Mesenchymal stem cell (in vitro differentiated cells and primary cell): ENCODE measurements at regions not wholly inside any gene's neighbourhood (a gene's known extent, or its start where the extent isn't known, plus 50 kb on each side); places are given as distances from the start of the nearest gene placed in this dataset.

Experiments used
- DNase-seq: peaks from one replicate; pipeline ENCODE4 v3.0.0-alpha.2; 2013
- H2AFZ ChIP-seq: one replicate; pipeline ENCODE4 v1.6.1; 2013; ENCODE audit warnings: low read depth, mild to moderate bottlenecking, control low read depth, inconsistent platforms, low read length, moderate library complexity
- H2AK5ac ChIP-seq: 2 replicates; pipeline ENCODE4 v1.6.1; 2013; ENCODE audit warnings: low read length, moderate library complexity, mild to moderate bottlenecking, inconsistent platforms; ENCODE audit not compliant: severe bottlenecking
- H2BK120ac ChIP-seq: one replicate; pipeline ENCODE4 v1.6.1; 2013; ENCODE audit warnings: low read depth, mild to moderate bottlenecking, inconsistent platforms, low read length, moderate library complexity
- H2BK12ac ChIP-seq, 2 experiments: one replicate each; pipeline ENCODE4 v1.6.1; 2013; ENCODE audit warnings: inconsistent platforms in 2 of 2, low read length in 2 of 2, mild to moderate bottlenecking in 2 of 2, moderate library complexity in 2 of 2, control low read depth in 1 of 2
- H2BK15ac ChIP-seq: one replicate; pipeline ENCODE4 v1.6.1; 2013; ENCODE audit warnings: mild to moderate bottlenecking, low read depth, inconsistent platforms; ENCODE audit not compliant: poor library complexity, severe bottlenecking
- H2BK5ac ChIP-seq: 2 replicates; pipeline ENCODE4 v1.6.1; 2013; ENCODE audit warnings: low read depth, mild to moderate bottlenecking, low read length, control low read depth, inconsistent platforms; ENCODE audit not compliant: poor library complexity, severe bottlenecking
- H3K14ac ChIP-seq, 2 experiments: one replicate each; pipeline ENCODE4 v1.6.1; 2013; ENCODE audit warnings: inconsistent platforms in 2 of 2, low read length in 2 of 2, control low read depth in 1 of 2, mild to moderate bottlenecking in 1 of 2, moderate library complexity in 1 of 2
- H3K18ac ChIP-seq, 2 experiments: one replicate each; pipeline ENCODE4 v1.6.1; 2013; ENCODE audit warnings: inconsistent platforms in 2 of 2, low read length in 2 of 2, control low read depth in 1 of 2, low read depth in 1 of 2, mild to moderate bottlenecking in 1 of 2
- H3K23ac ChIP-seq, 2 experiments: one replicate each; pipeline ENCODE4 v1.6.1; 2013; ENCODE audit warnings: inconsistent platforms in 2 of 2, low read length in 2 of 2, mild to moderate bottlenecking in 2 of 2, moderate library complexity in 2 of 2, control low read depth in 1 of 2
- H3K27ac ChIP-seq: 2 replicates; pipeline ENCODE4 v1.5.1; 2013; ENCODE audit warnings: mild to moderate bottlenecking, moderate library complexity, low read length, control low read depth, inconsistent platforms; ENCODE audit not compliant: poor library complexity, severe bottlenecking
- H3K27me3 ChIP-seq, 2 experiments: 2 replicates each; pipeline versions ENCODE4 v1.6.1 to v1.7.0; 2013; ENCODE audit warnings: low read length in 2 of 2, mild to moderate bottlenecking in 2 of 2, moderate library complexity in 2 of 2, control low read depth in 1 of 2, inconsistent platforms in 1 of 2; ENCODE audit not compliant: control insufficient read depth in 1 of 2, insufficient read depth in 1 of 2
- H3K36me3 ChIP-seq, 2 experiments: 2 replicates each; pipeline versions ENCODE4 v1.6.1 to v1.7.0; 2013; ENCODE audit warnings: low read length in 2 of 2, control low read depth in 1 of 2, inconsistent platforms in 1 of 2, low read depth in 1 of 2, mild to moderate bottlenecking in 1 of 2; ENCODE audit not compliant: insufficient read depth in 2 of 2, control insufficient read depth in 1 of 2
- H3K4ac ChIP-seq, 2 experiments: one replicate each; pipeline ENCODE4 v1.6.1; 2013; ENCODE audit warnings: inconsistent platforms in 2 of 2, low read length in 2 of 2, mild to moderate bottlenecking in 2 of 2, moderate library complexity in 2 of 2, control low read depth in 1 of 2, low read depth in 1 of 2
- H3K4me1 ChIP-seq: 2 replicates; pipeline ENCODE4 v1.6.1; 2013; ENCODE audit warnings: low read depth, low read length, control low read depth; ENCODE audit not compliant: control insufficient read depth, insufficient read depth
- H3K4me2 ChIP-seq: 2 replicates; pipeline ENCODE4 v1.6.1; 2013; ENCODE audit warnings: low read length, mild to moderate bottlenecking, inconsistent platforms; ENCODE audit not compliant: poor library complexity, severe bottlenecking
- H3K4me3 ChIP-seq, 2 experiments: 2 replicates each; pipeline versions ENCODE4 v1.5.1 to v1.7.0; 2013; ENCODE audit warnings: low read length in 2 of 2, mild to moderate bottlenecking in 2 of 2, control low read depth in 1 of 2, low read depth in 1 of 2; ENCODE audit not compliant: insufficient read depth in 1 of 2
- H3K79me1 ChIP-seq: replicated peaks from 2 replicates; pipeline ENCODE4 v1.6.1; 2013; ENCODE audit warnings: mild to moderate bottlenecking, control low read depth, low read length, inconsistent platforms; ENCODE audit not compliant: poor library complexity, severe bottlenecking
- H3K9ac ChIP-seq: 2 replicates; pipeline ENCODE4 v1.7.0; 2013; ENCODE audit warnings: mild to moderate bottlenecking, low read length, moderate library complexity
- H3K9me3 ChIP-seq: 2 replicates; pipeline ENCODE4 v1.7.0; 2013; ENCODE audit warnings: mild to moderate bottlenecking, low read length; ENCODE audit not compliant: control insufficient read depth
- H4K8ac ChIP-seq: one replicate; pipeline ENCODE4 v1.6.1; 2013; ENCODE audit warnings: inconsistent platforms, mild to moderate bottlenecking, low read length, moderate library complexity
- H4K91ac ChIP-seq: one replicate; pipeline ENCODE4 v1.6.1; 2013; ENCODE audit warnings: mild to moderate bottlenecking, low read length, inconsistent platforms
- WGBS: methylation state at CpG from one replicate; pipeline ENCODE4 v1.1.7; 2013; ENCODE audit warnings: mixed read lengths; 5-methylcytosine and 5-hydroxymethylcytosine counted together

GRCh38 chr12:124489915-124490583, 77.4 kb downstream of the NCOR2 start:
- Histone ChIP-seq H2BK5ac (no peak overlapping the region), H3K4me3 (no peak overlapping the region), H3K27ac (no peak overlapping the region), H4K8ac (no peak overlapping the region), H3K36me3 (peaks cover 44 to 93% of the 10 kb centered on the region in 2 experiments), H3K18ac (no peak overlapping the region), H3K4me1 (peaks cover 43% of the 10 kb centered on the region), H2AFZ (no peak overlapping the region), H2BK120ac (no peak overlapping the region), H2BK15ac (no peak overlapping the region), H3K4ac (no peak overlapping the region), H3K14ac (no peak overlapping the region), H3K9me3 (no peaks in the 10 kb centered on the region), H3K27me3 (no peaks in the 10 kb centered on the region), H3K79me1 (peaks cover 37% of the 10 kb centered on the region), H3K4me2 (no peak overlapping the region), H2BK12ac (no peak overlapping the region), H2AK5ac (no peak overlapping the region), H4K91ac (no peak overlapping the region), H3K23ac (no peak overlapping the region), H3K9ac (no peak overlapping the region)
- DNase-seq, result no peak
- 93% methylated on average over 9 of the region's 9 CpGs for WGBS

GRCh38 chr12:124489220-124489619, 78.2 kb downstream of the NCOR2 start:
- no peak overlapping the region for H2BK15ac ChIP-seq
- no peak overlapping the region for H2AK5ac ChIP-seq
- H2BK5ac ChIP-seq, result no peak overlapping the region

GRCh38 chr12:124488520-124488919, 78.9 kb downstream of the NCOR2 start:
- no peak overlapping the region for H3K4me3 ChIP-seq
- H2BK120ac ChIP-seq, result no peak overlapping the region
- H4K8ac ChIP-seq, result peak overlapping the region; percentile 31
- H2AFZ ChIP-seq, result no peak overlapping the region
- H3K4ac ChIP-seq, result no peak overlapping the region
- no peak overlapping the region for H3K4me2 ChIP-seq
- H3K27ac ChIP-seq, result no peak overlapping the region
- no peak overlapping the region for H3K14ac ChIP-seq
- no peaks in the 10 kb centered on the region for H3K9me3 ChIP-seq
- no peak for DNase-seq
- no peak overlapping the region for H2BK5ac ChIP-seq
- no peak overlapping the region for H2AK5ac ChIP-seq
- H2BK15ac ChIP-seq, result no peak overlapping the region
- H3K27me3 ChIP-seq, result no peaks in the 10 kb centered on the region
- H3K9ac ChIP-seq, result no peak overlapping the region
- no peak overlapping the region for H2BK12ac ChIP-seq
- 96% methylated on average over 8 of the region's 10 CpGs for WGBS
- H3K23ac ChIP-seq, result no peak overlapping the region
- H3K18ac ChIP-seq, result peak overlapping the region in 1 of 2 experiments; percentile 1
- peak overlapping the region; percentile 36 for H4K91ac ChIP-seq
- H3K4me1 ChIP-seq, result peaks cover 49% of the 10 kb centered on the region
- peaks cover 46 to 93% of the 10 kb centered on the region in 2 experiments for H3K36me3 ChIP-seq
- peaks cover 51% of the 10 kb centered on the region for H3K79me1 ChIP-seq

More at GRCh38 chr12:124489220-124489619, 78.2 kb downstream of the NCOR2 start:
- Histone ChIP-seq H2BK120ac (no peak overlapping the region), H3K14ac (no peak overlapping the region), H4K91ac (no peak overlapping the region), H3K4me2 (no peak overlapping the region), H3K4ac (no peak overlapping the region), H3K36me3 (peaks cover 46 to 93% of the 10 kb centered on the region in 2 experiments), H3K27me3 (no peaks in the 10 kb centered on the region), H3K18ac (no peak overlapping the region), H2AFZ (no peak overlapping the region), H3K79me1 (peaks cover 45% of the 10 kb centered on the region), H2BK12ac (no peak overlapping the region), H4K8ac (no peak overlapping the region), H3K4me1 (peaks cover 47% of the 10 kb centered on the region), H3K9ac (no peak overlapping the region), H3K27ac (no peak overlapping the region), H3K4me3 (no peak overlapping the region), H3K23ac (no peak overlapping the region), H3K9me3 (no peaks in the 10 kb centered on the region)
- 81% methylated on average over 6 of the region's 6 CpGs for WGBS
- DNase-seq, result no peak

GRCh38 chr12:124487834-124488165, 79.6 kb downstream of the NCOR2 start:
- Histone ChIP-seq H3K27ac (no peak overlapping the region), H2BK12ac (no peak overlapping the region), H3K14ac (no peak overlapping the region), H3K9ac (no peak overlapping the region), H3K4ac (no peak overlapping the region), H3K79me1 (peaks cover 53% of the 10 kb centered on the region), H3K4me1 (peaks cover 50% of the 10 kb centered on the region), H4K91ac (no peak overlapping the region), H2BK5ac (no peak overlapping the region), H2AFZ (no peak overlapping the region), H3K9me3 (no peaks in the 10 kb centered on the region), H2BK120ac (no peak overlapping the region), H3K23ac (no peak overlapping the region), H3K4me3 (no peak overlapping the region), H3K18ac (no peak overlapping the region), H3K27me3 (no peaks in the 10 kb centered on the region), H3K4me2 (no peak overlapping the region), H2BK15ac (no peak overlapping the region), H2AK5ac (no peak overlapping the region), H4K8ac (no peak overlapping the region), H3K36me3 (peaks cover 46 to 95% of the 10 kb centered on the region in 2 experiments)
- WGBS, result 100% methylated on average over 1 of the region's 3 CpGs
- DNase-seq, result no peak
